WTC11 (cell line): ENCODE measurements at regions not wholly inside any gene's neighbourhood (a gene's known extent, or its start where the extent isn't known, plus 50 kb on each side); places are given as distances from the start of the nearest gene placed in this dataset.

ENCODE experiments used
- CREB1 ChIP-seq: sonication (generic); formaldehyde crosslinking; IDR thresholded peaks from 2 replicates; pipeline ENCODE4 v1.8.0; 2023; ENCODE audit warnings: mild to moderate bottlenecking, missing genetic modification reagents
- CTCF ChIP-seq: fragments of 200-600 bp; IDR thresholded peaks from 2 replicates; pipeline ENCODE4 v1.8.0; 2022; ENCODE audit warnings: antibody characterized with exemption
- E2F5 ChIP-seq: sonication (generic); formaldehyde crosslinking; IDR thresholded peaks from 2 replicates; pipeline ENCODE4 v1.8.1; 2022; ENCODE audit warnings: mild to moderate bottlenecking, moderate library complexity, missing genetic modification reagents
- ETV6 ChIP-seq: sonication (generic); formaldehyde crosslinking; IDR thresholded peaks from 2 replicates; pipeline ENCODE4 v1.8.1; 2022; ENCODE audit warnings: mild to moderate bottlenecking, missing genetic modification reagents
- FOXJ3 ChIP-seq: sonication (generic); formaldehyde crosslinking; IDR thresholded peaks from 2 replicates; pipeline ENCODE4 v1.9.0; 2021; ENCODE audit warnings: missing genetic modification reagents, mild to moderate bottlenecking, borderline replicate concordance
- FOXP1 ChIP-seq: sonication (generic); formaldehyde crosslinking; IDR thresholded peaks from 2 replicates; pipeline ENCODE4 v1.8.0; 2022; ENCODE audit warnings: missing genetic modification reagents, mild to moderate bottlenecking, moderate library complexity, borderline replicate concordance
- MAX ChIP-seq: sonication (generic); formaldehyde crosslinking; IDR thresholded peaks from 2 replicates; pipeline ENCODE4 v1.8.0; 2022; ENCODE audit warnings: mild to moderate bottlenecking, missing genetic modification reagents
- NR3C1 ChIP-seq: sonication (generic); formaldehyde crosslinking; conservative IDR thresholded peaks from 2 replicates; pipeline ENCODE4 v1.8.1; 2023; ENCODE audit warnings: low read depth, mild to moderate bottlenecking, missing genetic modification reagents
- PRDM15 ChIP-seq: sonication (generic); formaldehyde crosslinking; IDR thresholded peaks from 2 replicates; pipeline ENCODE4 v1.8.0; 2022; ENCODE audit warnings: missing genetic modification reagents
- SP1 ChIP-seq: sonication (generic); formaldehyde crosslinking; conservative IDR thresholded peaks from 2 replicates; pipeline ENCODE4 v1.8.1; 2022; ENCODE audit warnings: missing genetic modification reagents
- USF2 ChIP-seq: sonication (generic); formaldehyde crosslinking; IDR thresholded peaks from 2 replicates; pipeline ENCODE4 v1.8.1; 2023; ENCODE audit warnings: mild to moderate bottlenecking, missing genetic modification reagents, moderate library complexity
- ZNF396 ChIP-seq: fragments of 250-450 bp; sonication (Bioruptor Pico); IDR thresholded peaks from 2 replicates; pipeline ENCODE4 v1.8.0; 2021; ENCODE audit warnings: mild to moderate bottlenecking, moderate library complexity, borderline replicate concordance
- TF ChIP-seq, protein P1 (sequence below): sonication (generic); formaldehyde crosslinking; IDR thresholded peaks from 2 replicates; pipeline ENCODE4 v1.8.0; 2022; ENCODE audit warnings: mild to moderate bottlenecking, missing genetic modification reagents
- TF ChIP-seq, protein P2 (sequence below): fragments of 250-450 bp; sonication (Bioruptor Pico); IDR thresholded peaks from 2 replicates; pipeline ENCODE4 v1.9.0; 2021; ENCODE audit warnings: mild to moderate bottlenecking

DNA sequence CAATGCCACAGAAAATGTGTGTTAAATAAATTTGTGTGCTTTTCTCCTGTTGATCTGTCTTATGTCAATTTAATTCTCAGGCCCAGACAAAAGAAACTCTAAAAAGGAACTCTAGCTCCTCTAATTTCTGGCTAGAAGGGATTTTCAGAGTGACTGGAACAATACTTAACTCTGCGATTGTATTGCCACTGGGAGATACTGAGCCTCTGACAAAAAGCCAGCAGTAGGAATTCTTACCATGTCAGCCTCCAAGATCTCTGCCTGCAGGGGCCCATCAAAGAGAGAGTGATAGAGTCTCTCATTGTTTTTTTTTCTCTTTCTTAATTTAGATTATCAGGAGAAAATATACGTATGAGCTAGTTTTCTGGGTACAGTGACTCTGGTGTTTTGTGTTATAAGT is 1165.7 kb downstream of the BRINP3 start:
- TF ChIP-seq E2F5 (CRISPR knock-in tag) (no peak), NR3C1 (CRISPR knock-in tag) (no peak), CTCF (no peak), ZNF396 (no peak), MAX (CRISPR knock-in tag) (no peak), SP1 (no peak), ETV6 (CRISPR knock-in tag) (no peak), FOXP1 (CRISPR knock-in tag) (no peak), USF2 (CRISPR knock-in tag) (no peak), FOXJ3 (CRISPR knock-in tag) (no peak), PRDM15 (no peak), CREB1 (CRISPR knock-in tag) (no peak)
- TF ChIP-seq, protein P1, sequence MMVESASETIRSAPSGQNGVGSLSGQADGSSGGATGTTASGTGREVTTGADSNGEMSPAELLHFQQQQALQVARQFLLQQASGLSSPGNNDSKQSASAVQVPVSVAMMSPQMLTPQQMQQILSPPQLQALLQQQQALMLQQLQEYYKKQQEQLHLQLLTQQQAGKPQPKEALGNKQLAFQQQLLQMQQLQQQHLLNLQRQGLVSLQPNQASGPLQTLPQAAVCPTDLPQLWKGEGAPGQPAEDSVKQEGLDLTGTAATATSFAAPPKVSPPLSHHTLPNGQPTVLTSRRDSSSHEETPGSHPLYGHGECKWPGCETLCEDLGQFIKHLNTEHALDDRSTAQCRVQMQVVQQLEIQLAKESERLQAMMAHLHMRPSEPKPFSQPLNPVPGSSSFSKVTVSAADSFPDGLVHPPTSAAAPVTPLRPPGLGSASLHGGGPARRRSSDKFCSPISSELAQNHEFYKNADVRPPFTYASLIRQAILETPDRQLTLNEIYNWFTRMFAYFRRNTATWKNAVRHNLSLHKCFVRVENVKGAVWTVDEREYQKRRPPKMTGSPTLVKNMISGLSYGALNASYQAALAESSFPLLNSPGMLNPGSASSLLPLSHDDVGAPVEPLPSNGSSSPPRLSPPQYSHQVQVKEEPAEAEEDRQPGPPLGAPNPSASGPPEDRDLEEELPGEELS (CRISPR knock-in tag): no peak
- TF ChIP-seq, protein P2, sequence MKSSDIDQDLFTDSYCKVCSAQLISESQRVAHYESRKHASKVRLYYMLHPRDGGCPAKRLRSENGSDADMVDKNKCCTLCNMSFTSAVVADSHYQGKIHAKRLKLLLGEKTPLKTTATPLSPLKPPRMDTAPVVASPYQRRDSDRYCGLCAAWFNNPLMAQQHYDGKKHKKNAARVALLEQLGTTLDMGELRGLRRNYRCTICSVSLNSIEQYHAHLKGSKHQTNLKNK (CRISPR knock-in tag): no peak
